Activated CD8-positive, alpha-beta memory T cell treated with anti-CD3 and anti-CD28 coated beads, Interleukin-2, amount 50 U/mL, for 24 hours (primary cell): ENCODE measurements at regions not wholly inside any gene's neighbourhood (a gene's known extent, or its start where the extent isn't known, plus 50 kb on each side); places are given as distances from the start of the nearest gene placed in this dataset.

ENCODE experiments used
- DNase-seq: peaks from one replicate; pipeline ENCODE4 v3.0.0-alpha.2; 2020; ENCODE audit errors: extremely low read depth

DNA sequence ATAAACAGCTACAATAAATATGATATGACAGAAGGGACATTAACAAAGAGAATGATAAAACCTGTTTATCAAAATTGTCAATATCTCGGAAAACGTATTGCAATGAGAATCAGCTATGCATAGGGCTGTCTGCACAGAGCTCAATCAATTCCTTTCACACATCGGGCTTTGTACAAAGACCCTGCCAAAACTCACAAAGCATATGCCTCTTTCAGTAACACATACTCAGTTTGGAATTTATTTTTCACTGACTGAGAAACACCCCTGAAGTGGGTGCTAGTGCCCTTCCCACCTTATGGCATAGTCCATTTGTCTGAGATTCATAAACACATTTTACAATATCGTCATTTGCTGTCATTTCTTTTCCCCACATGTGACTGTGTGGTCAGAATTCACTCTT, 815.8 kb upstream of the FAM98A start:
- DNase-seq: no peak

DNA sequence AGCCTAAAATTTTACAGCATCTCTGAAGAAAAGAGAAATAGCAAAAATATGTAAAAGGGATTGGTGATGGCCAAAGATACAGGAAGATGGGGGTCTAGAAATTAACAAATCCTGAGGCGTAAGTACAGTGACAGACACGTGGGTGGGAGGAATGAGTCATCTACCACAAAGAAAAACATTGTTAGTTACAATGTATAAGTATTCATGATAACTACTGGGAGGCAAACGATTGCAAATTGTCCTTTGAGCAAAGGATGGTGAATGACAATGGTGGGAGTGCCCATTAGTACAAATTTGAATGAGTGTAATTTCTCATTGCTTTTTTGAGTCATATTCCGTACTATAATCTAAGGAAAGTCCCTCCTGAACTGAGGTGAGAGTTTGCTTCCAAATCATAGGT, 809.0 kb upstream of the FAM98A start:
- DNase-seq: no peak

DNA sequence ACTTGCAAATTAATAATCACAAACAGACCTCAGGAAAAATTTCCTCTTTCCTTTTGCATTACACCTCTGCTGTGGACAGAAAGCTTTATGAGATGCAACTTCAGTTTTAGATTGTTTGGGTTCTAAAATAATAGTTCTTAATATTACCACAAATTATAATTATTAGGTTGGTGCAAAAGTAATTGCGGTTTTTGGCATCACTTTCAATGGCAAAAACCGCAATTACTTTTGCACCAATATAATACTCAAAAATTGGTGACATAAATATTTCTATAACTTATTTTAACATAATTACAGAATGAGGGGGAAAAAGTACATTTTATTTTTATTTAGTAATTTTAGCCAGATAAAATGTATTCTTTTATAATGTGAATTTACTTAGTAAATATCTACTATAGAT, 804.4 kb upstream of the FAM98A start:
- no peak for DNase-seq

DNA sequence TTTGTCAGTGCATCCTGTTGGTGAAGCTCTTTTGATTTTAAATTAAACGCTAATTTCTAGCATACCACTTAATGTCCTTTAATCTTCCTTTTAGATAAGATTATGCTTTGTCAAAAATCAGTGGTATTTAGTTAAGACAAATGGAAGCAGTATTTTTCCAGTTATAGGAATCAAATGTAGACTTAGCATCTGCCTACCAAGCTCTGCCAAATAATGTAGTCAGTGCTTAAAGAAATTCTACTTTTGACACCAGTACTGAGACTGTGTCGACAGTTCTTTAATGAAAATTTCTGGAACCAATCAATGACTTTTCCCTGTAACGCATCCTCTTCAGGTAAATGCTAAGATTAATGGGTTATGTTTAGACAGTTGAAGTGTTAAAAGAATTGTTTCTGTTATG, 803.3 kb upstream of the FAM98A start:
- DNase-seq: no peak

DNA sequence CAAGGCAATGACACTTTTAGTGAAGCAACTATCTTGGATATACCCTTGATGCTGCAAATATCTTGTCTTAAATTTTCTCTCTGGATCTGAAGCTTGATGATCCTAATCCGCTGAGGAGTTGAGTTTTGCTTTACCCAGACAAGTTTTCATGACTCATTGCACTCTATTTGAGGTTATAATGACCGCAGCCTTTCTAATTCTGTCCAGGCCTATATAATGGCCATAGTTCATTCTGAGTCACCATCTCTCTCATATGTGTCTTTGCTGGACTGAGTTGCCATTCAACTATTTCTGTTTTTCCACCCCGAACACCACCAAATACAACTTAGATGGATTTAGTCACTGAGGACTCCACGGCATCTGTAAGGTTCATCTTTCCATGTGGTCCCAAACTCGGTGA, 802.1 kb upstream of the FAM98A start:
- DNase-seq: no peak

DNA sequence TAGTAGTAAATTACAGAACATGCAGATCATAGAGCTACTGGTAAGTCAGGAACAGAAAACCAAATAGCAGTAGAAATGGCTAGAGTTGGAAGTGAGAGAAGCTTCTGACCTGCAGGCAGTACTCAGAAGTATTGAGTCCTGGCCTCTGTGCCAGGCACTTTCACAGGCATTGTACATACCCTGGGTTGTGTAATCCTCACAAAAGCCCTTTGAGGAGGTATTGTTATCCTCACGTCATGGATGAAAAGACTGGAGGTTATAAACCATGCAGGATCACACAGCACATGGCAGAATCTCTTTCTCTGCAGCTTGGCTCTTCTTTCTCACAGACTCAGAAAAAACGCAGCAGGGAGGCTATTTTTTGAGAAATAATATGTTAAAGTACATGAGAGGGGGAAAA, 789.3 kb upstream of the FAM98A start:
- no peak for DNase-seq

DNA sequence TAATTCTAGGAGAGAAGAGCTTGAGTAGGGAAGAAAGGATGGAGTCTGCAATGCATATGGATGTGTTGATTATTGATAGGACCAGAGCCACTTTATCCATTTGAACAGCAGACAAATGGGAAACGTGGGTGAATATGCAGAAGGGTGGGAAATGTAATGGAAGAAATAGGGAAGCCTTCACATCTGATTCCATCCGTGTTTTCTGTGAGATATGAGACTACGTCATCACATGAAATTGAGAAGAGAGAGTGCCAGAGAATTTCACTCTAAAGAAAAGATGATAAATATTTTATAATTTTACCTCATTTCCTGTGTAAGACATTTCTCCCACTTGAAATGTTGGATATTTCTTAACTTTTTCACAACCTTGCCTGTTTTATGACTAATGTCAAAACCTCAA, 788.4 kb upstream of the FAM98A start:
- no peak for DNase-seq

DNA sequence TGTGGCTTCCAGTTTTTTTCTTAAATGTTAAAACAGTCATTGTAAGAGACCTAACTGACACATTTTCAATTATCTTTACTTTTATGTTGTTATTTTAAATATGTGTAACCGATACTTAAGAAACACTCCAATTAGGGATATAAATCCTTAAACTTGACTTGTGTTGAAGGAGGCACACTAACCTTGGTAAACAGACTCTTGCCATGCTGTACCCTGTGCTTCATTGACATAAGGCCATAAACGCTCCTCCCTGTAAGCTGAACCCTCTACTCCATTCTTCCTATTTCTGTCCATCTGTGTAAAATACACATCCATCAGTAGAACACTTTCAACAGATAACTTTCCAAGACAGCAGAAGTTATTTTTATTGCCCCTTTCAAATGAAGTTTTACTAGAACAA, 780.5 kb upstream of the FAM98A start:
- DNase-seq: no peak

DNA sequence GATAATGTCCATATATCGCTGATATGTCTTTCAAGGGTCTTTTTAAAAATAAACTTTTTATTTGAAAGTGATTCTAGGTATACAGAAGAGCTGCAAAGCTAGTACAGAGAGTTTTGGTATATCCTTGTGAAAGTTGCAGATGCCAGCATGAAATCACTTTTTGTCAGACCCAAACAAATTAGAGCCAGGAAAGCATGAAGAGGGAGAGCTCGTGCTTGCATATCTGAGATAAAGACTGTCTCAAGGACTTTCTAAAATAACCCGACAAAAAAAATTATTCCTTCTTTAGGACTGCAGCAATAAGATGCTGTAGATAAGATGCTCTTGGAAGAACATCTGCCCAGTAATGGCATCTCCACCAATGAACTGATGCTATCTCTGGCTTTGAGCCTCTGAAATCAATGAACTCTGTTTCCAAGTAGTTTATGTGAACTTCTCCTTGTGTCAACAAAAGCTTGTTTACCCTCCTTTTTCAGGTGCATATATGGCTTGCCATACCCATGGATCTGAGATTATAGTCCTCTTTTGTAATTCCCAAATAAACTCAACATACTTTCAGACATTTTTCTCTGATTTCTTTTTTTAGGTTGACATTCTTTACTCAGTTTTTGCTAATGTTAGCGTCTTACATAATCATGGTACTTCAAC, 774.6 kb upstream of the FAM98A start:
- DNase-seq: no peak

DNA sequence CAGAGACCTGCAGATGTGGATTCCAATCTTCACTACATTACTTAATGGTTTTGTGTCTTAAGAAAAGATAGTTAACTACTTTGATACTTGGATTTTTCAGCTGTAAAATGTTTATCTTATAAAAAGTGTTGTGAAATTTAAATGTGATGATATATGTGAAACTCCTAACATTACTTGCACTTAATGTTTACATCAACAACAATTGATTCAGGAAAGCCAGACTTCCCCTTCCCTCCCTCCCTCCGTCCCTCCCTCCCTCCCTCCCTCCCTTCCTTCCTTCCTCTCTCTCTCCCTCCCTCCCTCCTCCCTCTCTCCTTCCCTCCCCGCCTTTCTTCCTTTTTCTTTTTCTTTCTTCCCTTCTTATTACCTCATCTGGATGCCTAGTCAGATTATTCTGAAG, 773.9 kb upstream of the FAM98A start:
- DNase-seq: no peak

DNA sequence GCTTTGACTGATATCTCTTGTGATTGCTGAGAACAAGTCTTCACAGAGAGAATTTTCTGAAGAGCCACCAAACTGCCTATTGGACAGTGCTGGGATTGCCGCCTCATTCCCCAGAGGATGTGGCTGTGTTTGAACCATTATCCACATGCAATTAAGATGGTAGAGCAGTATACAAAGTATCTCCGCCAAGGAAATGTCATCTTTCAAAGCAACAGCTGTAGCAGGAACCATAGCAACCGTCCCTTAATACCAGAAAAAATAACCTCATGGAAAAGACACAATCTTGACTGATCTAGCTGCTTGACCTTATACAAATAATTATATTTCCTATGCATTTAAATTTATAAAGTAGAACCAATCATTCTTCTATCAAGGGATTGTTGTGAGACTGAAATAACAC, 772.6 kb upstream of the FAM98A start:
- DNase-seq: no peak

DNA sequence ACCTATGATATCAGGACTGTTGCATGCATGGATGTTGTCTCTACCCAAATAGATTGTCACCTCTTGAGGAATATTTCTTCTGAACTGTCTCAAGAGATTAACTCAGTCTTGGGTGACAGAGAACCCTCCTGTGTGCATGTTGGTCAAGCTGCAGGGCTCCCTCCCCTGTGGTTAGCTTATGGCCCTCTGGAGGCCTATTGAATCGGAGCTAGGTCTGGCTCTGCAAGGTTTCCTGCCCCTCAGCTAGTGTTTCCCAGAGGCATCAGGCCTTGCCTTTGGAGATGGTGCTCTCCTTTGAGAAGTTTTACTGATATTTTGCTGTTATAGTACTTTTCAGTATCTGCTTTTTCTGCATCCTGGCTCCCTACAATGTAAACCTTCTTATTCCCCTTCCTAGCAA, 769.2 kb upstream of the FAM98A start:
- no peak for DNase-seq

DNA sequence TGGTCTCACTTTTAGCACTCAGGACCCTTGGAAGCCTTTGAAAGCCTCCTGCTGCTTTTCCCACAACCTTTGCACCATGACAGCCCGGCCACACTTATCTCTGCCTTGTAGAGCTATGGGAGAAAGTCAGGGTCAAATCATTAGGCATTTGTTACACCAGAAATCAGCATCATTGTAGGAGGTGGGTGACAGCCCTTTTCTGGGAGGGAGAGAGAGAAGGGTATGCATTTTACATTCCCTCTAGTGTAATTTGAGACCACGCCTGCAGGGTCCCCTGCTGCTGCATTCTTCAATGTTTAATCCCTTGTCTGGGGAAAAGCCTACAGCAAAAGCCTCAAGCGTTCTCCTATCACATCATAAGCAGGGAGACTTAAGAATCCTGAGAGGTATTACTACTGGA, 766.8 kb upstream of the FAM98A start:
- no peak for DNase-seq

DNA sequence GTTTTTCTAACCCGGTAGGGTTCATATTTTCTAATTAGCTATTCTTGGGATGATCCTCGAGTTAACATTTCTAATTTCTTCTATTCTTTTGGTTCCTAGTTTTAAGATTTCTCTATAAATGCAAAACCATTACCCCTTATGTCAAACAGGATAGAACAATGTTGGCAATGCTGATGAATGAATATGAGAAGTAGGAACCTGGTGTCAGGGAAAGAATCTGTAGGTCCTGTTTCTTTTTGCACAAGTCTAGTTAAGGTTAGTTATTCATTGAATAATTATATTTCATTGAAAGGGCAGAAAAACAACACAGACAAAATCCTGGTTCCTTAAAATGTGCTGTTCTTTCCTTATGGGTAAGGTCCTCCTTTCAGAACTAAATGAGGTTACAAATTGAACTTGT, 766.4 kb upstream of the FAM98A start:
- DNase-seq: no peak

DNA sequence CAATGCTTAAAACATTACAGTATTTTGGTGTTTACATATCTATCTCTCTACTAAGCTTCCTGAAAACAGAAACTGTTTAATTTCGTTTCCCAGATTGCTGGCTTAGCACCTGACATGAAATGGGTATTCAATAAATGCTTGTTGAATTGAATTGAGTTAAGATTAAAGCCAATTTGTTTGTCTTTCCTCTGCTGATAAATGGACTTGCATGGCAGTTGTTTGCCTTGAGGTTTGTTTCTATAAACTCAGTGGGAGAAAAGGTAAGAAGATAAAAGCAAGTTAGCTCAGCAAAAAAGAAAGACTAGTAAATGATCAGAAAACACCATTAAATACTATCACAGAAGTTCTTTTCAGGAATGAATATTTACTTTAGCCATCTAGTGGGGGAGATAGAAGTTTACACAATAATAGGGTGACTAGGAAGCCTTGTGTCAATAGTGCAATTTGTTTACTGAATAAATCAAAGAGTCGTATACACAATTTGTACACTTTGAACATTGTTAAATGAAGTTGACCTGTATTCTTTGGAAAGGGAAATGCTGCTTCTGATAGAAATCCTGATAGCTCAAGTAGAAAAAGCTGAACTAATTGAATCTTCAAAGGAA, 754.5 kb upstream of the FAM98A start:
- DNase-seq: no peak

DNA sequence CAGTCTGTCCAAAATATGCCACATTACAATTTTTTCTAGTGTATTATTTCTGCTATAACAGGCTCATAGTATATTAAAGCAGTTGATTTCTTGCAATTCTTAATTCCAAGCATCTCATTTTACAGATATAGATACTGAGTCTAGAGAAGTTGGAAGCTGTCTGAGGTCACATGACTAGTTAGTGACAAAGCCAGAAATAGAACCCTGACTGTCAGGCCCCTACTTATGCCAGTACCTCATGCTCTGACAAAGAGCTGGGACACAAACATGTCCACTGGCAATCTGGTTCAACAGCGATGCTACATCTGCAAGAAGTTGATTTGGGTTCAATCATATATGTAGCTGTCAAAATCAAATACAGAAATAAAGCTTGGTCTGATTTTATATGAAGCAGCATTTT, 750.4 kb upstream of the FAM98A start:
- no peak for DNase-seq

DNA sequence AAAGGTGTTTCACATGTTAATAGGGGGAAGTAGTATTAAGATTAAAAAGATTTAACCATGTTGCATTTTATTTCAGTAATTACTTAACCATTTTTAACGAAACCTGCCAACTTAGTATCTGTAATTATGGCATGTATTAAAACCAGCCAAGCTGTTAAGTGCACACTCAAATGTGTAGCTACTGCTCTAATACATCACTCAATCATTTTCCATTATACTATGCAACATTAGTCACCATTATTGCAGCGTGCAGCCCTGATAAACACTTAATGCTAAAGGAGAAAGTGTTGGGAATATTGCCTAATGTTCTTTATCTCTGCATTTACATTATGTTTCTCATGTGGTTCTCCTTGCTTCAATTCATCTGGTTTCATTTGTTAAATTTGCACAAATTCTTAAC, 745.9 kb upstream of the FAM98A start:
- DNase-seq: no peak

DNA sequence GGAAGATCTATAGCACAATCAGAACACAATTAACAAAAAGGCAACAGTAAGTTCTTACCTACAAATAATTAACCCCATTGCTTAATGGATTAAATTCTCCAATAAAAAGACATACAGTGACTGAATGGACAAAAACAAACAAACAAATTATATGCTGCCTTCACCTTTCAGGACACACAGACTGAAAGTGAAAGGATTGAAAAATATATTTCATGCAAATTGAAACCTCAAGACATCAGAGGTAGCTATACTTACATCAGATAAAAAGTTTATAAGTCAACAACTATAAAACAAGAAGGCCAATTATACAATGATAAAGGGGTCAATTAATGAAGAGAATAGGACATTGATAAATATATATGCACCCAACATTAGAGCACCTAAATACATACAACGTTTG, 741.2 kb upstream of the FAM98A start:
- DNase-seq: no peak

DNA sequence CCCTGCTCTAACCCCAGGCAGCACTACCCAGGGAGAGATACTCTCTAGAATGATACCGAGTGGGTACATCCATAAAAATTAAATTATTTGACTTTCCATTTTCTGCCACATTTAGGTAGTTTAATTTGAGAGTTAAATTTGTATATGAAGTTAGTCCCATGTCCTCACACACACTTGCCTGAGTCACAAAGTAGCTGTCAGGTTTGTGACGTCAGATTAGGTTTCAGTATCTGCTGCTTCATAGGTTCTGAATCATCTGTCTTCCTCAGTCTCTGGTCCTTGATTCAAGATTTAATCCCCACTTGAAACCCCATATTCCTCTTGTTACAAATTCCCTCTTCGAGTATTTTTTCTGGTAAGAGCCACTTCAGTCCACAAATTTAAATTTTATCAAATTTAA, 738.6 kb upstream of the FAM98A start:
- no peak for DNase-seq

DNA sequence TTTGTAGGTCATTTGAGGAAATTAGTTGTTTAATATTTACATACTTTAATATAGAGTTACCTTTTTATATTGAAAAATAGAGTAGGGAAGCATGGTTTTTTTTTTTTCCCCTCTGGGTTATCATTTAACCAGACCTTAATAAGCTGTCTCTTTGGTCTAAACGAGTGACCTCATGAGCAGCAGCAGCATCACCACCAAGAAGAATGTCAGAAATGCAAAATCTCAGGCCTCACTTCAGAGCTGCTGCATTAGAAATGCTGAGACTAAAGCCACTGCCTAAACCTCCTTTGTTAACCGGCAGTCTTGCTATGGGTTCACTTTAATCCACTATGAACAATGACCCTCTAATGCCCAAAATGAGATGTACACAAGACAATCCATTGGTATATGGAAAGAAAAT, 733.7 kb upstream of the FAM98A start:
- DNase-seq: no peak

DNA sequence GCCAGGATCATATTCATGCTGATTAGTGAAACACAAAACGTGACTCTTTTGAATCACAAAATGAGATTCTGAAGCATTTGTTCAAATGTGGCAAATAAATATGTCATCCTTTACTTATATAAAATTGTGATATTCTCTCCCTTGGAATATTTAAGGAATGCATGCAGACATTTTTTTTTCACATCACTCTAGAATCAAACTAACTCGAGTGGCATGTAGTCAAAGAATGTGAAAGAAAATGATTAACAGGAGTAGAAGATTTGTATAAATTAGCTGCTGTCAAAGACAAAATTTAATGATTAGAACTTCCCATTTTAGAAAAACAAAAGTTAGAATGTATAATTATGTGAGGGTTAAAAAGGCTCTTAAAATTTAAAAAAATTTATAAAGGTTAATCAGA, 721.0 kb upstream of the FAM98A start:
- DNase-seq: no peak

DNA sequence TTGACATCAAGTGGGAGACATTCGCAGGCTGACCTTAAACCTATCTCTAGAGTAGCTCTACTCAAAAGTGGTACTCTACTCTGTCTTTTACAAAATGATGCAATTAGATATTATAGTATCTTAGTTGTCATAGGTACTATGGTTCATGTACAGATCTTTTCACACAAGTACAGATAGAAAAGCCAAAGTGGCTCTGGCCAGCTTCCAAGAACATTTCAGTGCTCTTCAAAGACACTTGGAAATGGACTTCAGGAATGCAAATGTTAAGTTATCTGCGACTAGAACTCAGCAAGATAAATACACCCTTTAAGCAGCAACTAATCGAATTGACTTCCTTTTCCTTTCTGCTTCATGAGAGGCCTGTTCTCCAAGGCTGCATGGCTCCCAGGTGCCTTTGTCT, 718.7 kb upstream of the FAM98A start:
- DNase-seq: no peak

DNA sequence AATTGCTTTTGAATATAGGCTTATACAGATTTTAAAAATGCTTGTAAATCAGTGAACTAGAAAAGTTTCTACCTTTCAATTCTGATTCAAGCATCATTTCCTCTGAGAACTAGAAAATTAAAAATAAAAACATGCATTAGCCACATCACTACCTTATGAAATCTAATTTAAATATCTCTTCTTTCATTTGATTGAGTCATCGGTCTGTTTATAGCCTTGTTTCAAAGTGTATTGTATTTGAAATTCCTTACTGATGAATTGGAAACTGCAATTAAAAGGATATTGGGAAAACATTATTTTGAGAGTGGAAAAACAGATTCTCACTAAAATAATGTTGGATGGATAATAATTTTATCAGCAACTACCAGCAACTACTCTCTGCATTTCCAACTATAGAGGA, 717.7 kb upstream of the FAM98A start:
- no peak for DNase-seq

DNA sequence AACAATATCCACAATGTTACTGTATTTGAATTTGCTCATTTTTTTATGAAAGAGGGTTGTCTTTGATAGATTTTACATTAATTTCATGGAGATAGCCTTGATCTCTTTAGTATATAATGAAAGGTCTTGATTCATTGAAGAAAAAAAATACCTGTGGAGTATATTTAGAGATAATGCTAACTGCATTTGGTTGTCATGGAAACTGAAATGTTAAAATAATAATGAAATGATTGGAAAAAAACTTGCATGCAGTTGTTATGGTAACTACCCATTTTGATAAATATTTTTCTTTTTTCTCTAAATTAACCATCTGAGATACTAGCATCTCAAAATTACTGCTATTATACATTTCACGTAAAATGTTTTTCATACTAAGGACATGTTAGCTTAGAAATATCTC, 712.7 kb upstream of the FAM98A start:
- DNase-seq: no peak
